Gastroesophageal sphincter (tissue), 3 donors: ENCODE measurements at regions not wholly inside any gene's neighbourhood (a gene's known extent, or its start where the extent isn't known, plus 50 kb on each side); places are given as distances from the start of the nearest gene placed in this dataset.

Experiments used
- POLR2A ChIP-seq, 2 donors: fragments of 450-650 bp; IDR thresholded peaks; one replicate each; pipeline ENCODE4 v1.6.1; 2017; ENCODE audit warnings: antibody characterized with exemption in 2 of 2, mild to moderate bottlenecking in 2 of 2, moderate library complexity in 1 of 2
- POLR2AphosphoS5 ChIP-seq: sonication (generic); formaldehyde crosslinking; IDR thresholded peaks from one replicate; pipeline ENCODE4 v1.6.1; 2017; ENCODE audit warnings: antibody characterized with exemption
- TF ChIP-seq, protein P1 (sequence below), 4 experiments: fragments of 200-600 bp in 2 of 4; fragments of 450-650 bp in 2 of 4; sonication (generic) in 1 of 4; IDR thresholded peaks; one replicate each; pipeline ENCODE4 v1.5.1; 2017 to 2019; ENCODE audit warnings: antibody characterized with exemption in 4 of 4, mild to moderate bottlenecking in 2 of 4, moderate library complexity in 2 of 4

DNA sequence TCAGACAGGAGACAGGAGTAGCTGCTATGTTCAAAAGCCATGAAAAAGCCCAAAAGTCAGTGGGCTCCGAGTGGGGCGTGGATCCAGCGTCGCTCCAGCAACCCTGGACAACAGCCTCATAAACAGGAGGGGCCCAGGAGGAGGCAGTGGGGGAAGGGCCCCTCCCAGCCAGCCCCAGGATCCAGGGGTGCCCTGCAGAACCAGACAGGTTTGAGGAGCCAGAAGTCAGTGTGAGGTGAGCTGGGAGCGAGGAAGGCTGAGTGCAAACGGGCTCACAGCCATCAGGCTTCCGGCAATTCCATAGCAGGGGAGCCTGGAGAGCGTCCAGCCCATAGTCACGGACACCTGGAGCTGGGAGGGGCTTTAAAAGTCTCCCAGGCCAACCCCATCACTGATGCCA lies 217.7 kb downstream of the MN1 start:
- TF ChIP-seq, protein P1, sequence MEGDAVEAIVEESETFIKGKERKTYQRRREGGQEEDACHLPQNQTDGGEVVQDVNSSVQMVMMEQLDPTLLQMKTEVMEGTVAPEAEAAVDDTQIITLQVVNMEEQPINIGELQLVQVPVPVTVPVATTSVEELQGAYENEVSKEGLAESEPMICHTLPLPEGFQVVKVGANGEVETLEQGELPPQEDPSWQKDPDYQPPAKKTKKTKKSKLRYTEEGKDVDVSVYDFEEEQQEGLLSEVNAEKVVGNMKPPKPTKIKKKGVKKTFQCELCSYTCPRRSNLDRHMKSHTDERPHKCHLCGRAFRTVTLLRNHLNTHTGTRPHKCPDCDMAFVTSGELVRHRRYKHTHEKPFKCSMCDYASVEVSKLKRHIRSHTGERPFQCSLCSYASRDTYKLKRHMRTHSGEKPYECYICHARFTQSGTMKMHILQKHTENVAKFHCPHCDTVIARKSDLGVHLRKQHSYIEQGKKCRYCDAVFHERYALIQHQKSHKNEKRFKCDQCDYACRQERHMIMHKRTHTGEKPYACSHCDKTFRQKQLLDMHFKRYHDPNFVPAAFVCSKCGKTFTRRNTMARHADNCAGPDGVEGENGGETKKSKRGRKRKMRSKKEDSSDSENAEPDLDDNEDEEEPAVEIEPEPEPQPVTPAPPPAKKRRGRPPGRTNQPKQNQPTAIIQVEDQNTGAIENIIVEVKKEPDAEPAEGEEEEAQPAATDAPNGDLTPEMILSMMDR (IDR thresholded peaks at IDR 0.05), result no peak
- TF ChIP-seq POLR2A (IDR thresholded peaks at IDR 0.05) (no peak), POLR2AphosphoS5 (no peak)
